ENCODE measurements at regions not wholly inside any gene's neighbourhood (a gene's known extent, or its start where the extent isn't known, plus 50 kb on each side); places are given as distances from the start of the nearest gene placed in this dataset.

GRCh38 chr1:238981317-238981933 lies 404.9 kb upstream of the CHRM3 start:
- no peak overlapping the region for H3K4me3 ChIP-seq (ENCODE audit: low read depth, low read length)
- in situ Hi-C loops (cut with HindIII; ENCODE audit: low sequenced_read_pairs): no loop called here
- TF ChIP-seq CTCF (IDR thresholded peaks at IDR 0.05; ENCODE audit: low read depth, low read length, missing control alignments): no peak
- no peak for DNase-seq (ENCODE audit: low read depth)

DNA sequence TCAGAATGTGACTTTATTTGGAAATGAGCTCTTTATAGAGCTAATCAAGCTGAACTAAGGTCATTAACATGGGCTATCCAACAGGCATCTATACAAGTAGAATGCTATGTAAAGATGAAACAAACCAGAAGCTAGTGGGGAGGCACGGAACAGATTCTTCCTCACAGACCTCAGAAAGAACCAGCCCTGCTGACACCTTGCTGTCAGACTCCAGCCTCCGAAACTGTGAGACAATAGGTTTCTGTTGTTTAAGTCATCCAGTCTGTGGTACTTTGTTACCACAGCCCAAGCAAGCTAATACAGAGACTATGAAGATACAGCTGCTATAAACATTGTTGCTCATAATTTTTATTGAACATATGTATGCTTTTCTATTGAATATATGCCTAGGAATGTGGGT lies 406.3 kb upstream of the CHRM3 start:
- TF ChIP-seq CTCF (IDR thresholded peaks at IDR 0.05; ENCODE audit: low read depth, low read length, missing control alignments): no peak
- no peak overlapping the region for H3K4me3 ChIP-seq (ENCODE audit: low read depth, low read length)
- in situ Hi-C loops (cut with HindIII; ENCODE audit: low sequenced_read_pairs): no loop called here
- no peak for DNase-seq (ENCODE audit: low read depth)

- in situ Hi-C loops (cut with HindIII; ENCODE audit: low sequenced_read_pairs): no loop called here
- DNase-seq (ENCODE audit: low read depth): no peak
- no peak overlapping the region for H3K4me3 ChIP-seq (ENCODE audit: low read depth, low read length)
- no peak for TF ChIP-seq CTCF (IDR thresholded peaks at IDR 0.05; ENCODE audit: low read depth, low read length, missing control alignments)
Measured at GRCh38 chr1:238964631-238965030, 421.7 kb upstream of the CHRM3 start.

- TF ChIP-seq CTCF (IDR thresholded peaks at IDR 0.05; ENCODE audit: low read depth, low read length, missing control alignments): no peak
Measured at GRCh38 chr1:238962941-238963340, 423.4 kb upstream of the CHRM3 start.

DNA sequence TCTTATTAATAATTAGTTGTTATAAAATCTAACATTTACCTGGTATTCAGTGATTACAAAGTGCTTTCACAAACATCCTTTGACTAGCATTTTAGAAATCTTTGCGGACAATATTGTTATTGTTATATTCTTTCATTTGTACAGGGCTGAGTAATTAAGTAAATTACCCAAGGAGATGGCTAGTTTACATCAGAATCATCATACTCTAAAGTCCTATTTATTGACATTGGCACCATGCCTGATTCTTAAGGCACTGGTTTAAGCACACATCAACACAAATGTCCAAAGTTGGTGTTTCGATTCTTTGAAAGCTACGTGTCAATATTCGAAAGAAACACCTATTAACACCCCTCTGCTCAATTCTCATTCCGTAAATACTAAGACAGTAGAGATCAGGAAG lies 424.6 kb upstream of the CHRM3 start:
- in situ Hi-C loops (cut with HindIII; ENCODE audit: low sequenced_read_pairs): no loop called here
- no peak overlapping the region for H3K4me3 ChIP-seq (ENCODE audit: low read depth, low read length)
- no peak for TF ChIP-seq CTCF (IDR thresholded peaks at IDR 0.05; ENCODE audit: low read depth, low read length, missing control alignments)
- no peak for DNase-seq (ENCODE audit: low read depth)

More at GRCh38 chr1:238962941-238963340, 423.4 kb upstream of the CHRM3 start:
- DNase-seq (ENCODE audit: low read depth): peak; percentile 19
- H3K4me3 ChIP-seq (ENCODE audit: low read depth, low read length): no peak overlapping the region
- in situ Hi-C loops (cut with HindIII; ENCODE audit: low sequenced_read_pairs): no loop called here

DNA sequence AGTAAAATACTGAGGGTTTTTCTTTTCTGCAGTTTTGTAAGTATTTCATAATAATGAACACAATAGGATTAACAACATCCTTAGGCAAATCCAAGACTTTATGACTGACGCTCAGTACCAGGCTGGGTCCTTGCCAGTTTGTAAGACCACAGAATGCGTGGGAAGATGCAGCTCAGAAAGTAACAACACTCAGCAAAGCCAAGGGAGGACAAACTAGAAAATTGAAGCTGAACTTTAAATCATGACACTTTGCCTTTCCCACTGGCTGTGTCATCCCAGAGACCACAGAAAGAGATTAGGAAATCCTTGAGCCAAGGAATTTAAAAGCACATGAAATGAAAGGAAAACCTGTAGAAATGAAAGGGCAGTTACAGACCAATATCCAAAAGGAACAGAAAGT lies 426.3 kb upstream of the CHRM3 start:
- in situ Hi-C loops (cut with HindIII; ENCODE audit: low sequenced_read_pairs): no loop called here
- H3K4me3 ChIP-seq (ENCODE audit: low read depth, low read length): no peak overlapping the region
- peak; percentile 84 for DNase-seq (ENCODE audit: low read depth)
- TF ChIP-seq CTCF (IDR thresholded peaks at IDR 0.05; ENCODE audit: low read depth, low read length, missing control alignments): no peak
